ENCODE measurements at regions not wholly inside any gene's neighbourhood (a gene's known extent, or its start where the extent isn't known, plus 50 kb on each side); places are given as distances from the start of the nearest gene placed in this dataset.

- TF ChIP-seq CTCF (IDR thresholded peaks at IDR 0.05), result no peak
- Mint-ChIP-seq H3K4me1 (no peaks in the 10 kb centered on the region), H3K27ac (no peak overlapping the region), H3K4me3 (no peak overlapping the region), H3K36me3 (ENCODE audit: low read depth) (no peaks in the 10 kb centered on the region), H3K27me3 (no peaks in the 10 kb centered on the region), H3K9me3 (no peaks in the 10 kb centered on the region)
- no peak for DNase-seq
- ChIA-PET CTCF (no interaction called here), POLR2A (no interaction called here)
- intact Hi-C loops (cut with micrococcal nuclease), result loop anchor here (5.0 to 10.0 kb wide), 2 partner anchors 193 to 445 kb away; no protein-coding TSS in a partner anchor
- no peak for ATAC-seq (ENCODE audit: low read depth)
These were observed 180.5 kb downstream of the IGLL1 start for GRCh38 chr22:23399367-23400285.

- Mint-ChIP-seq H3K27me3 (no peaks in the 10 kb centered on the region), H3K4me3 (no peak overlapping the region), H3K4me1 (no peaks in the 10 kb centered on the region), H3K27ac (no peak overlapping the region), H3K36me3 (ENCODE audit: low read depth) (no peaks in the 10 kb centered on the region), H3K9me3 (no peaks in the 10 kb centered on the region)
- no peak for TF ChIP-seq CTCF (IDR thresholded peaks at IDR 0.05)
- intact Hi-C loops (cut with micrococcal nuclease), result no loop called here
- no peak for ATAC-seq (ENCODE audit: low read depth)
- ChIA-PET POLR2A (no interaction called here), CTCF (no interaction called here)
- DNase-seq, result no peak
These were observed 181.3 kb downstream of the IGLL1 start for GRCh38 chr22:23398701-23399366.

- DNase-seq, result no peak
These were observed 182.2 kb downstream of the IGLL1 start for GRCh38 chr22:23397613-23398567.

GRCh38 chr22:23397008-23397612, 183.0 kb downstream of the IGLL1 start:
- Mint-ChIP-seq H3K9me3 (no peaks in the 10 kb centered on the region), H3K27me3 (no peaks in the 10 kb centered on the region), H3K4me3 (no peak overlapping the region), H3K4me1 (no peaks in the 10 kb centered on the region), H3K27ac (no peak overlapping the region), H3K36me3 (ENCODE audit: low read depth) (no peaks in the 10 kb centered on the region)
- ChIA-PET POLR2A (no interaction called here), CTCF (no interaction called here)
- ATAC-seq (ENCODE audit: low read depth) (no peak), DNase-seq (no peak)
- intact Hi-C loops (cut with micrococcal nuclease), result no loop called here
- no peak for TF ChIP-seq CTCF (IDR thresholded peaks at IDR 0.05)

More at GRCh38 chr22:23397613-23398567, 182.2 kb downstream of the IGLL1 start:
- intact Hi-C loops (cut with micrococcal nuclease), result no loop called here
- Mint-ChIP-seq H3K9me3 (no peaks in the 10 kb centered on the region), H3K27me3 (no peaks in the 10 kb centered on the region), H3K27ac (no peak overlapping the region), H3K4me3 (no peak overlapping the region), H3K36me3 (ENCODE audit: low read depth) (no peaks in the 10 kb centered on the region), H3K4me1 (no peaks in the 10 kb centered on the region)
- no peak for ATAC-seq (ENCODE audit: low read depth)
- TF ChIP-seq CTCF (IDR thresholded peaks at IDR 0.05), result no peak
- POLR2A ChIA-PET, result no interaction called here
- CTCF ChIA-PET, result no interaction called here

Data from activated B cell treated with CpG ODN at 0.5 μM for 24 hours (primary cell).